ENCODE measurements at regions not wholly inside any gene's neighbourhood (a gene's known extent, or its start where the extent isn't known, plus 50 kb on each side); places are given as distances from the start of the nearest gene placed in this dataset.

DNA sequence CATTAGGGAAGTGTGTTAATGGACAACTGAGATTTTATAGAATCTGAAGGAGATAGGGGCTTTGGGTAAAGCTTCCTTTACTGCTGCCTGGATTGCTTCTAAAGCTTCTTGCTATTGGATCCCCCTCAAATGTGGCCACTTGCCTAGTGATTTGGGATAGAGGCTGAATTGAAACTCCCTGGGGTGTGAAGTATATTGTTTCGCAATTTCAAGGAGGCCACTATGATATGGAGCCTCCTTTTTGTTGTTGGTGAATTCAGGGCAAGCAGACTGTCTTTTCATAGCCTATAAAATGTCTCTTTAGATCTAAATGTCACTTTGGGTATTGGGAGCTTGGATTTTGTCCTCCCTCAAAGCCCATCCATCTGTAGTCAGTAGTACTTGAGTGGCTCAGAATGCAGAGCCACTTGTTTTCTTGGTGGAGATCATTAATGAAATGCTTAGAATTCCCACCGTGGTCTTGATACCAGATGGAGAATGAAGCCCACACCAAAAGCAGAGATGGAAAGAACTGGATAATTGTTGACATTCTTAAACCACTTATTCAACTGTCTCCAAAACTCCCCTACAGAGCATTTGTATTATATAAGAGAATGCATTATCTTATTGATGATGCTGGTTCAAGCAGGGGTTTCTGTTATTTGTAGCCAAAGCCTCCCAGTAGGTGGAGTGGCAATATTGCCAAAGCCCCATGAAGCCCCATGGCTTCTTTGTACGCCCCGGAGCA is 144.3 kb upstream of the KCNE2 start:
- TF ChIP-seq, protein P1, sequence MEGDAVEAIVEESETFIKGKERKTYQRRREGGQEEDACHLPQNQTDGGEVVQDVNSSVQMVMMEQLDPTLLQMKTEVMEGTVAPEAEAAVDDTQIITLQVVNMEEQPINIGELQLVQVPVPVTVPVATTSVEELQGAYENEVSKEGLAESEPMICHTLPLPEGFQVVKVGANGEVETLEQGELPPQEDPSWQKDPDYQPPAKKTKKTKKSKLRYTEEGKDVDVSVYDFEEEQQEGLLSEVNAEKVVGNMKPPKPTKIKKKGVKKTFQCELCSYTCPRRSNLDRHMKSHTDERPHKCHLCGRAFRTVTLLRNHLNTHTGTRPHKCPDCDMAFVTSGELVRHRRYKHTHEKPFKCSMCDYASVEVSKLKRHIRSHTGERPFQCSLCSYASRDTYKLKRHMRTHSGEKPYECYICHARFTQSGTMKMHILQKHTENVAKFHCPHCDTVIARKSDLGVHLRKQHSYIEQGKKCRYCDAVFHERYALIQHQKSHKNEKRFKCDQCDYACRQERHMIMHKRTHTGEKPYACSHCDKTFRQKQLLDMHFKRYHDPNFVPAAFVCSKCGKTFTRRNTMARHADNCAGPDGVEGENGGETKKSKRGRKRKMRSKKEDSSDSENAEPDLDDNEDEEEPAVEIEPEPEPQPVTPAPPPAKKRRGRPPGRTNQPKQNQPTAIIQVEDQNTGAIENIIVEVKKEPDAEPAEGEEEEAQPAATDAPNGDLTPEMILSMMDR (IDR thresholded peaks at IDR 0.05; ENCODE audit: low read length): no peak
- TF ChIP-seq EZH2 (optimal IDR thresholded peaks at IDR 0.05; ENCODE audit: low read depth, low read length) (no peak), EZH2phosphoT487 (IDR thresholded peaks at IDR 0.05; ENCODE audit: low read length) (no peak)
